Fibroblast of pulmonary artery (primary cell): ENCODE measurements at regions not wholly inside any gene's neighbourhood (a gene's known extent, or its start where the extent isn't known, plus 50 kb on each side); places are given as distances from the start of the nearest gene placed in this dataset.

Experiments
- DNase-seq: peaks from one replicate; pipeline ENCODE4 v3.0.0-alpha.2; 2010; ENCODE audit warnings: low read depth
- H3K4me3 ChIP-seq: replicated peaks from 2 replicates; pipeline ENCODE4 v1.5.1; 2011; ENCODE audit warnings: low read depth, mild to moderate bottlenecking, control low read depth, low read length, moderate library complexity
- TF ChIP-seq, protein P1 (sequence below): IDR thresholded peaks from 2 replicates; pipeline ENCODE4 v1.5.1; 2011; ENCODE audit warnings: mild to moderate bottlenecking, control low read depth, low read length, inconsistent platforms; ENCODE audit errors: missing control alignments

GRCh38 chr18:73274812-73275621 is 407.2 kb upstream of the NETO1 start:
- no peak overlapping the region for H3K4me3 ChIP-seq
- no peak for DNase-seq
- TF ChIP-seq, protein P1, sequence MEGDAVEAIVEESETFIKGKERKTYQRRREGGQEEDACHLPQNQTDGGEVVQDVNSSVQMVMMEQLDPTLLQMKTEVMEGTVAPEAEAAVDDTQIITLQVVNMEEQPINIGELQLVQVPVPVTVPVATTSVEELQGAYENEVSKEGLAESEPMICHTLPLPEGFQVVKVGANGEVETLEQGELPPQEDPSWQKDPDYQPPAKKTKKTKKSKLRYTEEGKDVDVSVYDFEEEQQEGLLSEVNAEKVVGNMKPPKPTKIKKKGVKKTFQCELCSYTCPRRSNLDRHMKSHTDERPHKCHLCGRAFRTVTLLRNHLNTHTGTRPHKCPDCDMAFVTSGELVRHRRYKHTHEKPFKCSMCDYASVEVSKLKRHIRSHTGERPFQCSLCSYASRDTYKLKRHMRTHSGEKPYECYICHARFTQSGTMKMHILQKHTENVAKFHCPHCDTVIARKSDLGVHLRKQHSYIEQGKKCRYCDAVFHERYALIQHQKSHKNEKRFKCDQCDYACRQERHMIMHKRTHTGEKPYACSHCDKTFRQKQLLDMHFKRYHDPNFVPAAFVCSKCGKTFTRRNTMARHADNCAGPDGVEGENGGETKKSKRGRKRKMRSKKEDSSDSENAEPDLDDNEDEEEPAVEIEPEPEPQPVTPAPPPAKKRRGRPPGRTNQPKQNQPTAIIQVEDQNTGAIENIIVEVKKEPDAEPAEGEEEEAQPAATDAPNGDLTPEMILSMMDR = no peak

DNA sequence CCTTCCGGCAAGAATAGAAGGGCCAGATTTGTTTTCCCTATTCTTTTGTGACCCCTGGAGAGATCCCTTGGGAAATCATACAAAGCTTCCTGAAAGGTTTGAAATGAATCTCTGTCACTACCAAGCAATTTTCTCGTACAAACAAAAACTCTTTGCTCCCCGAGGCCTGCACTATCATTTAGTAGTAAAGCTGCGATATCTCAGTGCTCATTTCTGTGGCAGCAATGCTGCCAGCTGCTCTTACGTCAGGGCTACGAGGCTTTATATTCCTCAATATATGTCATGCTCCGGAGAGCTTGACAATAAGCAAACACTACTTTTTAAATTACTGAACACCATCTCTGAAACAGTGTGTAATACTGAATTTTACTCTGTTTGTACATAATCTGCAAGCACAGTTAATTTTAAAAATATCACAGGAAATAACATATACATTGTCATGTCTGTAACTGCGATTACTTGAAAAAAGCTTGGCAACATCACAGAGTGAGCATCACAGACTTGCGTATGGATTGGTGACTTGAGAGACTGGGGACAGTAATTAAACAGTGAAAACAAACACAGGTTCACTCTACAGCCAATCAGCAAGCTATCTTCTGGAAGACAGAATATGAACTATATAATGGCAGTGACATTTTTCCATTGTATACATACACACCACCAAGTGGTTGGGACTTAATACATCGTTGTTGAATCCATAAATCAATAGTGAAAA is 403.3 kb upstream of the NETO1 start:
- DNase-seq = no peak
- TF ChIP-seq, protein P1 = no peak
- no peak overlapping the region for H3K4me3 ChIP-seq

DNA sequence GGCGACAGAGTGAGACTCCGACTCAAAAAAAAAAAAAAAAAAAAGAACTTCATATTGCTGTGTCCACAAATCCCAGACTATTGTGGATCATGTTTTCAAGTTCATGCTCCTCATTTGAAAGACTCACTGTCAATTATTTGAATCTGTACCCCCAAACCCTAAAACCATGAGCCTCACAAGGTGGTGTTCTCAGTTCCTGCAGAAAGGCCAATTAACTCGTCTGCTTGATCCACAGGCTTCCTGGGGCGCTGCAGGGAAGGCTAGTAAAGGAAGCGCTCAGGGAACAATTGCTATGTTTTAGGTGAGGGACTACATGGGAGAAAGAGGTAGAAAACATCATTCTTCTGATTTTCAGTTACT is 396.8 kb upstream of the NETO1 start:
- H3K4me3 ChIP-seq = no peak overlapping the region
- TF ChIP-seq, protein P1 = no peak
- DNase-seq = no peak

- DNase-seq = no peak
- no peak overlapping the region for H3K4me3 ChIP-seq
- TF ChIP-seq, protein P1 = no peak
Observed at GRCh38 chr18:73261923-73262322, 394.1 kb upstream of the NETO1 start.

DNA sequence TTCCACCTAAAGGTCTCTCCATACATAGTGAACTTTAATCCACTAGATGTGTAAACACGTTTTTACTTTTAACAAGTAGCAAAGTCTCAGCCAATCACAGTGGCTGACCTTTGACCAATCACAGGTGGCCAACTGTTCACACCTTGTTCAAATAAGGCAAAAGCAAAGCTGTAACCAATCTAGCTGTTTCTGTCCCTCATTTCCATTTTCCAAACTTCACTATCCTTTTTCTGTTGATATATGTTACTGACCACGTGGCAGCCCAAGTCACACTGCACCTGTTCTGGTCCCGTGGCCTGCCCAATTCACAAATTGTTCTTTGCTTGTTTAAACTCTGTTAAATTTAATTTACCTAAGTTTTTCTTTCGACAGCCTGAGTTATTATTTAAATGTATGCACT is 393.5 kb upstream of the NETO1 start:
- TF ChIP-seq, protein P1 = no peak
- no peak overlapping the region for H3K4me3 ChIP-seq
- no peak for DNase-seq

- DNase-seq = no peak
- H3K4me3 ChIP-seq = no peak overlapping the region
- TF ChIP-seq, protein P1 = no peak
Observed at GRCh38 chr18:73258375-73259087, 390.7 kb upstream of the NETO1 start.
